GM08714 (cell line): ENCODE measurements at regions not wholly inside any gene's neighbourhood (a gene's known extent, or its start where the extent isn't known, plus 50 kb on each side); places are given as distances from the start of the nearest gene placed in this dataset.

Experiments used
- H3K4me3 ChIP-seq: fragments of 200-500 bp; sonication (Bioruptor generic); 2 replicates; pipeline ENCODE4 v1.5.1; 2014; ENCODE audit warnings: mild to moderate bottlenecking, low read length, inconsistent platforms
- ZNF274 ChIP-seq: IDR thresholded peaks from 2 replicates; pipeline ENCODE4 v1.6.1; 2012; ENCODE audit warnings: mild to moderate bottlenecking, low read depth, low read length

- TF ChIP-seq ZNF274: no peak
- no peak overlapping the region for H3K4me3 ChIP-seq
Measured at GRCh38 chr21:25329227-25329825, 278.0 kb downstream of the MRPL39 start.

GRCh38 chr21:25328736-25329135, 278.5 kb downstream of the MRPL39 start:
- TF ChIP-seq ZNF274: no peak

DNA sequence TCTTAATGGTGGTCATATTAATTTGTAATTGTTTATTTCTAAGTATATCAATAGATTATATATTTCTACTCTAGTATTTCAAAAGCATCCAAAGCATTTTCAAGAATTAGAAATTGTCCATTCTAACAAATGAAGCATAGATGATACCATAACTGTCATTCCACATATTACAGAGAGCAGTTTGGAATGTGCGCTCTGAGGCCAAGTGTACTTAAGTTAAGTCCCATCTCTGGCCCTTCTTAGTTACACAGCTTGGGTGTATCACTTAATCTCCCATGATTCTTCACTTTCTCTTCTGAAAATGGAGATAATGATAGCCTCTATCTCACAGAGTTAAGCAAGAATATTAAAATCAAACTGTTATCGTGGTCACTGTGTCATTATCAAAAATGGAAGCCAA, 281.1 kb downstream of the MRPL39 start:
- no peak for TF ChIP-seq ZNF274
- H3K4me3 ChIP-seq: no peak overlapping the region

More at GRCh38 chr21:25328736-25329135, 278.5 kb downstream of the MRPL39 start:
- no peak overlapping the region for H3K4me3 ChIP-seq

- no peak for TF ChIP-seq ZNF274
- H3K4me3 ChIP-seq: no peak overlapping the region
Measured at GRCh38 chr21:25324666-25325065, 282.6 kb downstream of the MRPL39 start.

- H3K4me3 ChIP-seq: no peak overlapping the region
- TF ChIP-seq ZNF274: no peak
Measured at GRCh38 chr21:25323356-25323949, 283.8 kb downstream of the MRPL39 start.

DNA sequence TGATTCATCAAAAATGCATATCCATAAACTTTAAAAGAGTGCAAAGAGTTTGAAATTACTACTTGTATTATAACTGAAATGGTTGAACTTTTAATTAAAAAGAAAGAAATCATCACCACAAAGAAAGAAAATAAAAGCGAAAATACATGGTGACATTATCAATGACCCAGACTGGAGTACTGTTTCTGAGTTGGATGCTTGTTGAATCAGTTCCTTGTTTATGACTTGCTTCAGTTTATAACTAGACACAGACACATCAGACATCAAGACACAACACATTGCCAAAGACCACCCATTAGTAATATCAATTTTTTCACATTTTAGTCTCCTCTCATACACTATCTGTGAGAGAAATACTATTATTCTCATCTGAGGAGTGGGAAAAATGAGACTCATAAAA, 293.0 kb downstream of the MRPL39 start:
- no peak overlapping the region for H3K4me3 ChIP-seq
- TF ChIP-seq ZNF274: no peak

DNA sequence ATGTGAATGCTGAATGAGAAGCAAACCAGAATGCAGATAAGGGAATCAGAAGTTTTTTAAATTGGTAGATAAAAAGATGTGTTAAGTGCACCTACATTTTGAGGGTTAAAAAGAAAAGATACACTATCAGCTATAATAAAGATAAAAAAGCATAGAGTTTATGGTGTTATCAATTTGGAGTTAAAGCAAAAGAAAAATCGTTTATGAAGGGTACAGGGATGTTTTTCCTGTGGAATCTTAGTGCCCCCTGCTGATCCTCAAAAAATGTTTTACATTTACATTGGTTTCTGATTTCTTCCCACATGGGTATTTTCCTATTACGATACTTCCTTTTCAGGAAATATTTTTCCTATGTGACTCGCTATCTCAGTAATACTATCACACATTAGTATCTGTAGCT, 293.5 kb downstream of the MRPL39 start:
- TF ChIP-seq ZNF274: no peak
- H3K4me3 ChIP-seq: no peak overlapping the region

- H3K4me3 ChIP-seq: no peak overlapping the region
- TF ChIP-seq ZNF274: no peak
Measured at GRCh38 chr21:25307489-25307888, 299.8 kb downstream of the MRPL39 start.

DNA sequence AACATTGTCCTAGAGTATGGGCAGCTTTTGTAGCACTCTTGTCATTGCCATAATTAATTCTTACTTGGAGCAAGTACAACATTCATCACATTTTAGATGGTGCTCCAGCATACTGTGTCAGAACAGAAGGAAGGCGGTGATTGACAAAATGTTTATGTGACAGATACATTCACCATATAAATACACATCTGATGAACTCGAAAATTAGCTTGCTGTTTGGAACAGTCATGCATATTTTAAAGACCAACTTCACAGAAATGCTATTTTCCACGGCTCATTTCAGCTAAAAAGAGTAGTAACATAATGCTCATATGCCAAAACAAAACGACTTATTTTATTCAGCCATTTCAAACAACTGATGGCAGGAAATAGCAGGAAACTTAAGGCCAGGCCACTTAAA, 302.7 kb downstream of the MRPL39 start:
- TF ChIP-seq ZNF274: no peak
- H3K4me3 ChIP-seq: no peak overlapping the region

DNA sequence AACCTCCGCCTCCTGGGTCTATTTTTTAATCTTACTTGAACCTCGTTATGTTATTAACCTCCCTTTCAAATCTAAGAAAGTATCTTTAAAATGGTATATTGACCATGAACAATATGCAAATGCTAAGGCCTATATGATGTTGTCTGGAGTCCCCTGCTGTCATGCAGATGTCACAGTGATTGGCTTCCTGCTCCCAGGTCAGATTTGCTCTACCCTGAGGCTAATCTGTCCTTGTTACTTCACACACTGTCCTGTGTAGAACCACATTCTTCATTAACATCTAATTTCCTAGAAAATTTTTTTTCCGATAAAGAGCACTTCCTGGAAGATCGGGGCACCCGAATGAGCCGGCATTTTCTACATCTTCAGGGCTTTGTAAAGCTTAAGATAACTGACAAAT, 306.6 kb downstream of the MRPL39 start:
- no peak for TF ChIP-seq ZNF274
- H3K4me3 ChIP-seq: no peak overlapping the region

GRCh38 chr21:25298512-25299491, 308.5 kb downstream of the MRPL39 start:
- no peak for TF ChIP-seq ZNF274
- H3K4me3 ChIP-seq: no peak overlapping the region

DNA sequence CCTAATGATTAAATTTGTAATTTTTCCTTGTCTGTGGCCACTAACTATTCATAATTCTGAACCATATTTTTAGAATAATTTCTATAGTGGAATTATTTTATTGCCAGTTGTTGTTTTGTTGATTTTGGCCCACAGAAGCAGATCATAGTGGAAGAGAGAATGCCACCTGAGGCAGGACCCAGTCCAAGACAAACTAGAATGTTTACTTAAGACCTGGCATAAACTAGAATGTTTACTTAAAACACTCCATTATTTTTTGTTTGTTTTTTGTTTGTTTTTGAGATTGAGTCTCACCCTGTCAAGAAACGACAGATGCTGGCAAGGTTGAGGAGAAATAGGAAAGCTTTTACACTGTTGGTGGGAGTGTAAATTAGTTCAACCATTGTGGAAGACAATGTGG, 310.2 kb downstream of the MRPL39 start:
- no peak overlapping the region for H3K4me3 ChIP-seq
- no peak for TF ChIP-seq ZNF274

DNA sequence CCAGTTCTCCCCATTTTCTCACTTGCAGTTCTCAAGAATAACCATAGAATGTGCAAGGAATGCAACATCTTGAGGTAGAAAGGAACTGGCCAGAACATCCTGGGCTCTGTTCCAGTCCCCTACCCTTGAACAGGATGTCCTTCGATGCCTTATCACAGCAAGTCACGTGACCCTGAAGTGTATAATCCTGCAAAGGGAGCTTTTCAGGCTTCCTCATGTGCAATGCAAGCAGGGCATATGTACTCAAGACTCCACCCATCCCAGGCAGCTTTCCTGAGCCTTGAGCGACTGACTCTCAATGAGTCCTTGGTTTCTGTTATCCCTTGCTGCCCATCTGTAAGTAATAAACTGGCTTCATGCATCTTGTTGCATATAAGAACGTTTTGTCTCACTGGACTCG, 311.0 kb downstream of the MRPL39 start:
- no peak for TF ChIP-seq ZNF274
- H3K4me3 ChIP-seq: no peak overlapping the region

DNA sequence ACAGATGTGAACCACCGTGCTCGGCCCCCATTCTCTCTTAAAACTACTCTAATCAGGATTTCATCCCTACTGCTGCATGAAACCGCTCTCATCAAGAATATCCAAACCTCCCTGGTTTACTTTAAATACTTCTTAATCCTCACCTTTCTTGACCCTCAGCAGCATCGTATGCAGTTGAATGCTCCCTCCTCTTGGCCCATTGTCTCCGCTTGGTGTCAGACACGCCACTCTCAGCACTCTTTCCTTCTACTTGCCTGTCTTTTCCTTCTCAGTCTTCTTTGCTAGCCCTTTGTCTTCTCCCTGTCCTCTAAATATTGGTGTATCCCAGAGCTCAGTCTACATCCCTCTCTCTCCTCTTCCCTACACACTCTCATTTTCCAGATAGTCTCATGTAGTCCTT, 314.9 kb downstream of the MRPL39 start:
- H3K4me3 ChIP-seq: no peak overlapping the region
- no peak for TF ChIP-seq ZNF274

DNA sequence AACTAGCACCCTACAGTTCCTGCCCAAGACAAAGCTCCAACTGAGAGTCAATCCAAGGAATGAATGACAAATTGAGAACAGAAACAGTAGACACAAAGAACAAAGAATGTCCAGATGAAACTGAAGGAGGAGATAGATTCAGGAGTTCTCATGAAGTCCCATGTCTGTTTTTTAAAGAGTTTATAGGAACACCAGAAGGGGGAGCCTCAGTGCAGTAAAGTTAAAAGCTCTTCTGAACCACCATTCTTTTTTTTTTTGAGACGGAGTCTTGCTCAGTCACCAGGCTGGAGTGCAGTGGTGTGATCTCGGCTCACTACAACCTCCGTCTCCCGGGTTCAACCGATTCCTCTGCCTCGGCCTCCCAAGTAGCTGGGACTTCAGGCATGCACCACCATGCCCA, 323.6 kb downstream of the MRPL39 start:
- TF ChIP-seq ZNF274: no peak
- H3K4me3 ChIP-seq: no peak overlapping the region
